C4-2B (cell line): ENCODE measurements at regions not wholly inside any gene's neighbourhood (a gene's known extent, or its start where the extent isn't known, plus 50 kb on each side); places are given as distances from the start of the nearest gene placed in this dataset.

Experiments used
- ZFX ChIP-seq: fragments of 450-650 bp; IDR thresholded peaks from 2 replicates; pipeline ENCODE4 v1.6.1; 2017
- TF ChIP-seq, protein P1 (sequence below): fragments of 450-650 bp; conservative IDR thresholded peaks from 2 replicates; pipeline ENCODE4 v1.5.1; 2017; ENCODE audit warnings: mild to moderate bottlenecking

DNA sequence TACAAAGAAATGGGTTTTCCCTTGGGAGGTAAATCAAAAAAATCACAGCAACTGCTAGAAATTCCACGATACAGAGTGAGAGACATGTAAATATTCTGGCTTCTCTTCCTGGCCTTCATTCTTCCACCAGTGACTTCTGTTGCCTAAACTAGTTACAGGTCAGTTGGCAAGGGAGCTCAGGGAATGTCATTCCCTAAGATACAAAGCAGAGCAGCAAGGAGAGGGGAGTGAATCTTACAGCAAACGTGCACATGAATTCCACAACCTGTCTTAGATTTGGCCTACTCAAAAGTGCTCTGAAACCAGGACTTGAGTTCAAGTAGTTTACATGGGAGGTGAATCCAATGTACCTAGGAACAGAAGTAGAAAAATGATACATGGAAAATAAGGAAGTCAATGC, 445.3 kb upstream of the LRRC7 start:
- TF ChIP-seq, protein P1, sequence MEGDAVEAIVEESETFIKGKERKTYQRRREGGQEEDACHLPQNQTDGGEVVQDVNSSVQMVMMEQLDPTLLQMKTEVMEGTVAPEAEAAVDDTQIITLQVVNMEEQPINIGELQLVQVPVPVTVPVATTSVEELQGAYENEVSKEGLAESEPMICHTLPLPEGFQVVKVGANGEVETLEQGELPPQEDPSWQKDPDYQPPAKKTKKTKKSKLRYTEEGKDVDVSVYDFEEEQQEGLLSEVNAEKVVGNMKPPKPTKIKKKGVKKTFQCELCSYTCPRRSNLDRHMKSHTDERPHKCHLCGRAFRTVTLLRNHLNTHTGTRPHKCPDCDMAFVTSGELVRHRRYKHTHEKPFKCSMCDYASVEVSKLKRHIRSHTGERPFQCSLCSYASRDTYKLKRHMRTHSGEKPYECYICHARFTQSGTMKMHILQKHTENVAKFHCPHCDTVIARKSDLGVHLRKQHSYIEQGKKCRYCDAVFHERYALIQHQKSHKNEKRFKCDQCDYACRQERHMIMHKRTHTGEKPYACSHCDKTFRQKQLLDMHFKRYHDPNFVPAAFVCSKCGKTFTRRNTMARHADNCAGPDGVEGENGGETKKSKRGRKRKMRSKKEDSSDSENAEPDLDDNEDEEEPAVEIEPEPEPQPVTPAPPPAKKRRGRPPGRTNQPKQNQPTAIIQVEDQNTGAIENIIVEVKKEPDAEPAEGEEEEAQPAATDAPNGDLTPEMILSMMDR: no peak
- no peak for TF ChIP-seq ZFX
